ENCODE measurements at regions not wholly inside any gene's neighbourhood (a gene's known extent, or its start where the extent isn't known, plus 50 kb on each side); places are given as distances from the start of the nearest gene placed in this dataset.
"Not testable (repeated sequence)": the region's sequence is repeated elsewhere in the genome, so short reads cannot be mapped to it uniquely, and the experiment has no call there.

DNA sequence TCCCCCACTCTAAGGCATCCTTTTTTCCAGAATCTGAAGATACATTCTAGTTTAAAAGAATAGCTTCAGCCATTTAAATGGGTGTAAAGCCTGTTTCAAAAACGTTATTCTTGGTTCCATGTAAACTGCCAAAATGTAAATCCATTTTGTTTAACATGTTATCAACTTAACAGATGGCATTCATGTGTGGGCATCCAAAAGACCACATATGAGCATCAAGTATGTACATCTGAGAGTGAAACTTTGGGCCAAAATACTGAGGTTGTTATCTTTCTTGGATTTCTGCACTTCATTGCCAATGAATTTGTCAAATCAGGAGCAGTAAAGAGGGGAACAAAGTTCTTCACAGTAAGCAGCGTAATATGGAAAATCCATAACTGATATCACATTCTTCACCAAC is 395.4 kb downstream of the ZNF804A start:
- no peak for DNase-seq

DNA sequence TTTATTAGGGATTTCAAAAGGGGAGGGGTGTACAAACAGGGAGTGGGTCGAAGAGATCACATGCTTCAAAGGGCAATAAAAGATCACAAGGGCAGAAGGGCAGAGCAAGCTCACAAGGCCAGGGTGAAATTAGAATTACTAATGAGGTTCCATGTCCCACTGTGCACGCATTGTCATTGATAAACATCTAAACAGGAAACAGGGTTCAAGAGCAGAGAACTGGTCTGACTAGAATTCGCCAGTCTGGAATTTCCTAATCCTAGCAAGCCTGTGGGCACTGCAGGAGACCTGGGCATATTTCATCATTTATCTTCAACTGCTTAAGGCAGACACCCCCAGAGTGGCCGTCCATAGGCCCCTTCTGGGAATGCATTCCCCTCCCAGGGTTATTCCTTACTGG is 408.2 kb downstream of the ZNF804A start:
- no peak for DNase-seq

DNA sequence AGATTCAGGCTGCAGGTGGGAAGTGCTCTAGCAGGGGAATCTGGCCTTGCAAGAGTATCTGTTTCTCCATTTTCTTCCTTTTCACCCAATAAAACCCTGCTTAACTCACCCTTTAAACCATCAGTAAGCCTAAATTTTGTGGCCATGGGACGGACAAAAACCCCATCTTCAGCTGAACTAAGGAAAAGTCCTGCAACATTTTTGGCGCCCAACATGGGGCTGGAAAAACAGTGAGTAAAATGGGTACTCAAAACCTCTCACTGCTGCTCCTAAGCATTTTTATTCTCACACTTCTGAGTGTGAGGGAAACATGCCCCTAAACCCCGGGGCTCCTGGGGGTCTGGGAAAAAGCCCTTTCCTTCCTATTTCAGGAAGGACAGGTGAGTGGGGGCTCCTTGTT is 414.3 kb downstream of the ZNF804A start:
- DNase-seq = no peak

DNA sequence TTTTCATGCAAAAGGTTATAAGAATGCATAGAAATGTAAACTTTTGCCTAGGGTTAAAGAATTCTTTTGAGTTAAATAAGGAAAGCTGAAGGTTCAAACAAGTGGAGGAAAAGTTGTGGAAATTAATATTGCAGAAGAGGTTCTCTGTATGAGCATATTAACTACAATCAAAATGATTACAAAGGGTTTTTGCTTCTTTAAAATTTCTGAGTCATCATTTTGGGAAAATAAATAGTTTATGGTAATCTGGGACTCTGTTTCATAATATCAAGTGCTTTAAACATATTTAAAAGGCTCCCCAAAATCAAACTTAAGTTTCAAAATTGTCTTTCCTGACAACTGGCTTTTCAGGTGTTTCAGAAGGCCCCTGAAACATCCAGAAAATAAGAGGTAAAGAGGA is 415.7 kb downstream of the ZNF804A start:
- DNase-seq = no peak

DNA sequence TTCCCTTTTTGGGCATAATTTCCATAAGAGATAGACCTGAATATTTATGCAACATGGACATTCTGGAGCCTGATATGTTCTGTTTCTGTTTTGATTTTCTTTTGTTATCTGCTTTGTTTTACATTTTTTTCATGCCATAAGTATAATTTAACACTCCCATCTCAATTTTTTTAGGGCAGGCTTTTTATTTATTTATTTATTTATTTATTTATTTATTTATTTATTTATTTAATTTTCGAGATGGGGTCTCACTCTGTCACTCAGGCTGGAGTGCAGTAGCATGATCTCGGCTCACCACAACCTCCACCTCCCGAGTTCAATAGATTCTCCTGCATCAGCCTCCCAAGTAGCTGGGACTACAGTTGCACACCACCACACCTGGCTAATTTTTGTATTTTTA is 427.6 kb downstream of the ZNF804A start:
- DNase-seq = not testable (repeated sequence)

DNA sequence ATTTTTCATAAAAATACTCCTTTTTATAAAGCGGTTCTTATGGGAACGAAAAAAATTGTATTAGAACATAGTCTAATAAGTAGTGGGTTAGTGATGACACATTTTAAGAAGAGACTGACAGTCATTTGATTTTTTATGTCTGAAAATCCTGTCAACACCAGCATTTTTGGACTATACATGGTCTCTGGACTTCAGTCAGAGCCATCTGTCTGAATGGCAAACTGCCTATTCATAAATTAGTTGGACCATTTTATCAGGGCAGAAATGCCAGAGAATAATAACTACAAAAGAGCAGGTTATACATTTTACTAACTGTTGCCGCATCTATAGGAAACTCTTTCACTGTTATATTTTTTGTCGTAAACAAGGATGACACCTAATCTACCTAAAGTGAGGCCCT is 437.6 kb downstream of the ZNF804A start:
- DNase-seq = no peak

DNA sequence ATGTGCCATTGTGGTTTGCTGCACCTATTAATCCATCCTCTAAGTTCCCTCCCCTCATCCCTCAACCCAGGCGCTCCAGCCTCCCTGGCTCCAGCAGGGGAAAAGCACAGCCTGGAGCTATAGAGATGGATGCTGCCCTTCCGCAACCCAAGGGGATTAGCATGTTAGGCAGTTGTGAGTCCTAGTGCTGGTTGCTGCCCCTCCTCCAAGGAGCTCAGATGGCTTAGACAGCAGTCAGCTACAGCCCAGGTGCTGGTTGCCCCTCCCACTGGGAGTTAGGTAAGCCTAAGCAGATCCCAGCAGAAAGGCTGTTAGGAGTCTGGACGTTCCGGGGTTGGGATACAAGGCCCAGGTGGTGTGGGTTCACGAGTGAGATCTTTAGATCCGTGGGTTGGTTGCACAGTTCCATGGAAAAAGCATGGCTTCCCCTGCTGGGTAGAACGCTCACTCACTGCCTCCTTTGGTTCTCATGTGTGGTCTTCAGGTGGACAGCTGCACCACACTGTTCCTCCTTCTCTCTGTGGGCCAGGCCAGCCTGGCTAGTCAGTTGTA is 446.1 kb downstream of the ZNF804A start:
- no peak for DNase-seq

DNA sequence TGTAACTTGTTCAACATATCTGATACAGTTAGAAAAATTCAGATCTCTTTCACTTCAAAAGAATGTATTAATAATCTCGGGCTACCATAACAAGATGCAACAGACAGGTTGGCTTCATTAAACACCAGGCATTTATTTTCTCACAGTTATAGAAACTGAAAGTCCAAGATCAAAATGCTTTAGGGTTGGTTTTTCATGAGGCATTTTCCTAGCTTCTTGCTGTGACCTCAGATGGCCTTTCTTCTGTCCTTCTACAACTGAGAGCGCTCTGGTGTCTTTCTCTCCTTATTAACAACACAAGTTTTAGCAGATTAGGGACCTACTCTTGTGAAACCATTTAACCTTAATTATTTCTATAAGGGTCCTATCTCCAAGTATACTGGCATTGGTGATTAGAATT is 452.5 kb downstream of the ZNF804A start:
- no peak for DNase-seq

DNA sequence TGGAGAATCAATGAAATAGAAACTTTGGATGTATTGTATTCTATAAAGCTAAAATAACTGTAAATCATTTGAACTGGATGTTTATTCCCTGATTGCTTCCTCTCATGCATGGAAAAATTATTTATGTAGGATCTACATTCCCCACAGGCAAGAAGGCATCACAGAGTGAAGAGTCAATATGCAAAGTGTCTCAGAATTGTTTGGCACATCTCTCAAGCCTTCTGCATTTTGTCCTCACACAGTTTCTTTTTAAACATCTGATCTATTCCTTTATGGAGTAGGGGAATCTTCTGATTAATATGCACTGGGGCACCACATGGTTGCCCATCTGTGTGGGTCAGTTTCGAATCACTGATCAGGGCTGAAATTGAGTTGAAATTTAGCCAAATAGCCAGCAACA is 465.4 kb downstream of the ZNF804A start:
- no peak for DNase-seq

DNA sequence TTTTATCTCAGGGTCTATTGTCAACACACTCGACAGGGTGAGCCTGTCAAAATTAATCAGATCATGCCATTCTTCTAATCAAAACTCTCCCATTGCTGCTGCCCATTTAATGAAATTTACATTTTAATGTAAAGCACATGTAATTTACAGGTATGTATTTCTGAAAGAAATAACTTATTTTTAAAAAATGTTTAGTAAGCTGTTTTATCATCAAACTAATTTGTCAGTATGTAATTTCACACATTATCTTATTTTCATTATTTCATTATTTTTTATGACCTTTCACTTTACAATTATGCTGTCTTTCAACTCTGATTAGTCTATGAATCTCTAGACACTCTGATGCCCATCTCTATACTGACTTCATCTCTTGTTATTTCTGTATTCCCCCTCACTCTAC is 467.8 kb downstream of the ZNF804A start:
- DNase-seq = no peak

DNA sequence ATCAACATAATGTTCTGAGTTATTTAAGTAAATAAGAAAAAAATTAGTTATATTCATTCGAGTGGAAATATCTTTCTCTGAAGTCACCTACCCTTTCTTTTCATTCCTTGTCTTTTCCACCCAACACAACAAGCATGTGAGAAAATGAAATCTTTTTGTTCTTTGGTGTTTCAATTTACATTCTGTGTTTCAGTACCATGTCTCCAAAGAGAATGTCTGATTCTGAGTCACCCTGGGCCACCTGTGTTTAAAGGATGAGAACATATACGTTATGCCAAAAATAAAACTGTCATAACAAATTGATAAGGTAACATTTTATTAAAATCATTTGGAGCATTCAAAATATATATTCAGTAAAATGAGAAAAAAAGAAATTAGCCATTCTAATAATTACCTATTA is 470.8 kb downstream of the ZNF804A start:
- no peak for DNase-seq

DNA sequence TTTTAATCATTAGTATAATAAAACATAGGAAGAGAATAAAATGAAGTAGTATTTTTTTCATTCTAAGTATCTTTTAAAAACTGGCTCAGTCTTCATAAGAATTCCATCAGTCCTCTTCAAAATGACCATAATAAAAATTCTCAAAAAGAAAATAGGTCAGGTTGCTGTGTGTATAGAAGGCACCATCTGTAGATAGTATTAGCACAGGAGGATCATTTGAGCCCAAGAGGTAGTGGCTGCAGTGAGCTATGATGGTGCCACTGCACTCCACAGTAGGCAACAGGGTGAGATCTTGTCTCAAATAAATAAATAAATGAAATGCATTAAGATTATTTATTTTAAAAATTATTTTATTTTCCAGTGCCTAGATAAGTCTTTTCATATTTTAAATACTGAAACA is 475.8 kb downstream of the ZNF804A start:
- no peak for DNase-seq

DNA sequence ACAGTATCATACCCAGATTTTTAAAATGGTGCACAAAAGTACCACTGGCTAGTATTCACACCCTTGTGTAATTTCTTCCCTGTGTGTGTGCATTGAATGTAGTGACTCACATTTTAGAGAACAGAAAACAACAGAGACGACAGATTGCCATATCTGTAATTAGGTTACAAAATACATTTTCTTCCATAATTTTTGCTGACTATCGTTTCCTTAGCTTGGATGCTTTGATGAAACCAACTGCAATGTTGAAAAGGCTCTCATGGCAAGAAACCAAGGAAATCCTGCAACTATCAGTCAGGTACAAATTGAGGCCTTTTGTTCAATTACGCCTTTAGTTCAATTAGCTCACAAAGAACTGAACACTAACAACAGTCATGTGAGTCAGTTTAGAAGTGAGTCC is 484.4 kb downstream of the ZNF804A start:
- DNase-seq = no peak

DNA sequence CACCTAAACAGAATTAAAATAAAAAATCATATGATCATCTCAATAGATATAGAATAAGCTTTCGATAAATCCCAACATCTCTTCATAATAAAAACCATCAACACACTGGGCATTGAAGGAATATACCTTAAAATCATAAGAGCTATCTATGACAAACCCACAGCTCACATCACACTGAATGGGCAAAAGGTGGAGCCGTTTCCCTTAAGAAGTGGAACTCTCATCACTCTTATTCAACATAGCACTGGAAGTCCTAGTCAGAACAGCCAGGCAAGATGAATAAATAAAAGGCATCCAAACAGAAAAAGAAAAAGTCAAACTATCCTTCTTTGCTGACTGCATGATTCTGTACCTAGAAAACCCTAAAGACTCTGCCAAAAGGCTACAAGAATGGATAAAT is 510.3 kb downstream of the ZNF804A start:
- DNase-seq = no peak

DNA sequence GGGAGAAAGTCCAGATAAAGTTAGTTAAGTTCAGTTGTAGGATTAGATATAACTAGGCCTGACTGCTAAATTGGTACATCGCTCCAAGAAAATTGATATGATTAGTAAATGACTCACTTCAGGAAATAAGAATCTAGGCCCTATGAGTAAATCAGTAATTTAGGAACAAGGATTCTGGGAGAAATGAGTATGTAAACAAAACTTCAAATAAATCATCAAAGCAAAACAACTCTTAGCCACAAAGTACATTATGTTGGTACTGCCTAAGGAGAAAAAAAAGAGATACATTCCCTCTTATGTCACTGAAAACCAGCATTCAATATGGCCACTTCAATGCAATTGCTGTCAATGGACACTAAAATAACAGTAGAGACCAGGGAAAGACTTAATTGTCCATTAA is 529.1 kb downstream of the ZNF804A start:
- DNase-seq = no peak

DNA sequence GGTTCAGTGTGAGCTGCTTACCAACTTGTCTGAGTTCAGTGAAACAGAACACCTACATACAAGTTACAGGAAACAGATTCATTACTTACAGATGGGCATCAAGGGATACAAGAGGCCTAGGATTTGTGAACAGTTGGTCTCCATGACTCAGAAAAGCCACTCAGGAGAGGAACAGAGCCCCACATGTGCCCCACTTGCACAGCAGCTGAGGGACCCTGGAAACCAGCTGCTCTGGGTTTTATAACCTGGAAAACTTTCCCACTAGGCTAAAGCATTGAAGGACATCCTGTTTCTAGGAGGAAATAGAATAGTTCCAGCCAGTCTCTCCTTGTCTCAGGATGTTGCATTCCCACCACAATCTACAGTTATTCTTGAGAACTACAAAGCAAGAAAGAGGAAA is 530.0 kb downstream of the ZNF804A start:
- DNase-seq = no peak

DNA sequence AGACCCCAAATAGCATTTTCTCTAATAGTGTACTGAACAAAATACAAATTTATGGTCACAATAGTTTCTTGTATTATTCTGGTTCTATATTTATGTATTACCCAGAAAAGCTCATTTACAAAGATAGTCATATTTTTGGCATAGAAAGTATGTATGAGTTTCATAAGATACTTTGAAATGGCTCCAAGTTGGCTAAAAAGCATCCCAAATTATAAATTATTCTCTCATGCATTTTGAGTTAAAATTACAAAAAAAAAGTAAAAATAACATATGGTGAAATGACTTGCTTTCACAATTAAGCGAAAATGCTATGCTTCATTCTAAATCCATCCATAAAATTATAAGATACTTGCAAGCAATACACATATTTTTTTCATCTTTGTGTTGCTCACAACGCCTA is 530.7 kb downstream of the ZNF804A start:
- DNase-seq = no peak

DNA sequence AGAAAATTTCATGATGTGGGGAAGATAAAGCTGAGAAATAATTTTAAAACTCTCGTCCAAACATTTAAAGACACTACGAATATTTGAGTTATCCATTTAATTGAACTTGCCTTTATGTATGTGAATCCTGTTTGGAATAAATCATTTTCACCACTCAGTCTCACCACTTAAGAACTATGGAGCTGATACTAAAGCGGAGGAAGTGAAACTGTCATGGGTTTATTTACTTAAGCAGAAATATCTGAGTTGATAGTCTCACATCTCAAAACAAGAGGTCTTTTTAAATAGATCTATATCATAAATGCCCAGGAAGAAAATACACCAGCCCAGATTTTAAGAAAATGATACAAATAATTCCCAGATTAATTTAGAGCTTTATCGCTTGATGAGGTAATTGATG is 532.4 kb downstream of the ZNF804A start:
- DNase-seq = no peak

DNA sequence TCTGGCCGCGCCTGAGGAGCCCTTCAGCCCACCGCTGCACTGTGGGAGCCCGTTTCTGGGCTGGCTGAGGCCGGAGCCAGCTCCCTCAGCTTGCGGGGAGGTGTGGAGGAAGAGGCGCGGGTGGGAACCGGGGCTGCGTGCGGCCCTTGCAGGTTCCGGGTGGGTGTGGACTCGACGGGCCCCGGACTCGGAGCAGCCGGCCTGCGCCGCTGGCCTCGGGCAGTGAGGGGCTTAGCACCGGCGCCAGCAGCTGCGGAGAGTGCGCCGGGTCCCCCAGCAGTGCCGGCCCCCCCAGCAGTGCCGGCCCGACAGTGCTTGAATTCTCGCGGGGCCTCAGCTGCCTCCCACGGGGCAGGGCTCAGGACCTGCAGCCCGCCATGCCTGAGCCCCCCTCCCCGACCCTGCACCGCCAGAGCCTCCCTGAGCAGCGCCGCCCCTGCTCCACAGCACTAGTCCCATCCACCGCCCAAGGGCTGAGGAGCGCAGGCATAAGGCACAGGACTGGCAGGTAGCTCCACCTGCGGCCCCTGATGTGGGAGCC is 534.2 kb downstream of the ZNF804A start:
- no peak for DNase-seq

DNA sequence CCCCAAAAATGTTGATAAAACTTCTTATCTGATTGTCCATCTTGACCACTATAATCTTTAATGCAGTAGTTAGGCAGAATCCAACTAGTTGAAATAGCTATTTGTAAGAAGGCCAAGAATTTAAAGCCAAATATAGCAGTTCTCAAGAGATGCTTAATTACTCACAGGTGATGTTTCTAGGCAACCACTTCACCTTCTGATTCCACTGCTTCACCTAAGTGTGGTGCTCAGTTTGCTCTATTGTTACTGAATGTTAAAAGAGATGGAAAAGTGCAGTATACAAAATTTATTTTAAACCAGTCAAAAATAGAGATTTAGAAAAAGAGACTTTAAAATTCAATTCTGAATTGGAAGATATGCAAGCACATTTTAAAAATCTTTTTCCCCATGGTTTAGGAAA is 539.4 kb downstream of the ZNF804A start:
- no peak for DNase-seq

DNA sequence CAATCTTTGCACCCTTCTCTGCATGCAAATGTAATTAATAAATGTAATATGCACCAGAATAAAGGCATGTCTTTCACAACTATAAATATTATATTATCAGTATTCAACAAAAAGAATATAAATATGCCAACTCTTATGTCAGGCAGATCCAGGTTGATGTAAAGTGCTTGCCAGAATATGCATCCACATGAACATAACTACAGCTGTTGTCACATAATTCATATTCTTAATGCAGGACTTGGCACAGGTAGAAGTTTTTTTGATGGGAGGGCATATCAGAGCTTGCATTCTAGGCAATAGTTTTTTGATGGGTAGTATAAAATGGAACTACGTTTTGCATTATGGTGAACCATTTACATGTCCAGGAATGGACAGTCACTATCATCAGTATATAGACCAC is 544.3 kb downstream of the ZNF804A start:
- no peak for DNase-seq

DNA sequence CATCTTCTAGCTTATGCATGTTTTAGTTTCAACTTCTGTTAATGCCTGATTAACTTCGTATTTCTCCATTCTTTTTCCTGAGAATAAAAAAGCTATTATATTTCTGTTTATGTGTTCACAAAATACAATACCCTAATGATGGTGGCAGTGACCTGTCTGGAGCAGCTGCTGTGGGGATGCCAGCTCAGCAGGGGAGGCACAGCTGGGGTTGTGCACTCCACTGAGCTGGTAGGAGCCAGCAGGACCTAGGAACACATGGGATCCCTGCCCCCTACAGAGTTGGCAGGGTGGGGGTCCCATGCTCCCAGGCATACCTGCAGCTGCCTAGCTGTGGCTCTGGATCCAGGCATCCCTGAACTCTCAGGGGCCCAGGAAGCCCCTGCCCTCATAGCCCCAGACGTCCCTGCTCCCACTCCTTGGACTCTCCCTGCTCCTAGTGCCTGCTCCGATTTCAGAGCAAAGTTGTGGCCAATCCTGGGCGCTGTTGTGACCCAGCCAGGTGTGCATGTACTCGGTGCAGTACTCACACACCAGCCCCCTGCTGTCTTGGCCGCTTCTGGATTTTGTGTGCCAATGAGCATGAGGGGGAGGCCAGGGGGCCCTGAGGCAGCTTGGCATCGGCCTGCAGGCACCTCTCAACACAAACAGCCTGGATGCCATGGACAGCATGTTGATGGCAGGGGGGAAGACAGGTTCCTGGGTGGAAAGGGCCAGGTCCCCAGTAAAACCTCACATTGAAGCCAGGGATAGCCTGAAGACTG is 546.0 kb downstream of the ZNF804A start:
- DNase-seq = no peak

DNA sequence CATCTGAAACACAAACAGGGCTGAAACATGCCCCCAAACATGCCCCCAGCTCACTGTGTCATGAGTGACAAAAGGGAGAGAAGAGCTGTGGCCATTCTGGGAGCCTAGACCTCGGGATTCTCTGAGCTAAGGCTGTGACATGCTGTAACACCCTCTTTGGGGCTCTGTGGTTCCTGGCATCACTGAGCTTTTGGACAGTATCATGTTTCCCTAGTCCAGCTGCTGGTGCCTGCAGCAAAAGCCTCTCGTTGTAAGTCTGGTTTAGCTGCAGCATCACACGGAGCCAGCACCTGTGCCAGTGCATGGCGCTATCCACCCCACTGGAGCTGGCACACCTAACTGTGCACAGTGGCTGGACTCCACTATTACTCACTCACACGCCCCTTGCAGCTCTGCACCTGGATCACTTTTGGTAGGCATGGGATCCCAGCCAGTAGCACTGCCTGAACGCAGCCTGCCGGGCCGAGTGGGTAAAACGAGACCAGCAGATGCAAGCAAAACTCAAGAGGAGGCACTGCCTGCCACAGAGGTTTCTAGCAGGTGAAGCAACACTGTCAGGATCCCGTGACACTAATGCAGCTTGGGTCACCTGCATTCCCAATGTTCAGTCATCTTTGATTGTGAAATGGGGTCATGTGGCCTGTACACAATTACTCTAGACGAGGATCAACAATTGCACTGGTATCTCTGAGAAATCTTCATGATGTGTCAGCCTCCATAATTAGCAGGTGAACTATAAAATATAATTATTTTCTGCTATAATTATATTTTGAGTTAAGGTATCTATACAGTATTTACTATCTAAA is 547.2 kb downstream of the ZNF804A start:
- DNase-seq = no peak

DNA sequence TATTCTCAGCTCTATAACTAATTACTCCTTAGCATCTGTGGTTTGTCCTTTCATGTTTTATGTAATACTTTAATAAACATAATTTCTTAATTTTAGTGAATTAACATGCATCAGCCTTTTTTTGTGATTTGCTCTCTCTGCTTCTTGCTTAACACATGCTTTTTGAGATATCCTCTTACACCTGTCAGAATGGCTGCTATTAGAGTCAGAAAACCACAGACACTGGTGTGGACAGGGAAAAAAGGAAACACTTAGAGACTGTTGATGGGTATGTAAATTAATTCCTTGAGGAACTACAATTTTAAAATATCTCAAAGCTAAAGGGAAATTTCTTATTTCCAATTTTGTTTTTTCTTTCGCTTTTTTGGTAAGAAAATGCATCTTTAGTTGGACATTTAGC is 549.0 kb downstream of the ZNF804A start:
- DNase-seq = no peak

Measured in activated CD4-positive, alpha-beta T cell treated with anti-CD3 and anti-CD28 coated beads, Interleukin-10, Interleukin-2, amounts not matched to agents 100 ng/mL and 50 ng/mL, durations not matched to agents 16 hours and 8 hours (primary cell).